HUES6 (cell line): ENCODE measurements at regions not wholly inside any gene's neighbourhood (a gene's known extent, or its start where the extent isn't known, plus 50 kb on each side); places are given as distances from the start of the nearest gene placed in this dataset.
"Not testable (repeated sequence)": the region's sequence is repeated elsewhere in the genome, so short reads cannot be mapped to it uniquely, and the experiment has no call there.

Source experiments
- H3K27ac ChIP-seq: 2 replicates; pipeline ENCODE4 v1.7.0; 2013; ENCODE audit warnings: low read depth, mild to moderate bottlenecking, low read length, inconsistent platforms
- H3K27me3 ChIP-seq: 2 replicates; pipeline ENCODE4 v1.6.1; 2013; ENCODE audit warnings: low read length; ENCODE audit not compliant: control insufficient read depth, insufficient read depth
- H3K36me3 ChIP-seq: 2 replicates; pipeline ENCODE4 v1.6.1; 2013; ENCODE audit warnings: low read length; ENCODE audit not compliant: control insufficient read depth, insufficient read depth
- H3K4me1 ChIP-seq: 2 replicates; pipeline ENCODE4 v1.6.1; 2013; ENCODE audit warnings: low read length; ENCODE audit not compliant: control insufficient read depth, insufficient read depth
- H3K4me3 ChIP-seq: 2 replicates; pipeline ENCODE4 v1.5.1; 2013; ENCODE audit warnings: low read depth, low read length
- H3K9ac ChIP-seq: one replicate; pipeline ENCODE4 v1.6.1; 2013; ENCODE audit warnings: mild to moderate bottlenecking, low read length
- H3K9me3 ChIP-seq: 2 replicates; pipeline ENCODE4 v1.6.1; 2013; ENCODE audit warnings: low read depth, low read length; ENCODE audit not compliant: control insufficient read depth, insufficient read depth

GRCh38 chr6:19552076-19552475 is 285.1 kb upstream of the ID4 start:
- H3K9ac ChIP-seq, result no peak overlapping the region
- no peaks in the 10 kb centered on the region for H3K36me3 ChIP-seq
- no peaks in the 10 kb centered on the region for H3K9me3 ChIP-seq
- H3K4me1 ChIP-seq, result no peaks in the 10 kb centered on the region
- H3K27ac ChIP-seq, result no peak overlapping the region
- no peaks in the 10 kb centered on the region for H3K27me3 ChIP-seq
- H3K4me3 ChIP-seq, result no peak overlapping the region

GRCh38 chr6:19552588-19552987 is 284.6 kb upstream of the ID4 start:
- no peaks in the 10 kb centered on the region for H3K4me1 ChIP-seq
- no peak overlapping the region for H3K27ac ChIP-seq
- H3K36me3 ChIP-seq, result no peaks in the 10 kb centered on the region
- no peak overlapping the region for H3K4me3 ChIP-seq
- no peaks in the 10 kb centered on the region for H3K9me3 ChIP-seq
- H3K27me3 ChIP-seq, result no peaks in the 10 kb centered on the region
- H3K9ac ChIP-seq, result no peak overlapping the region

GRCh38 chr6:19554356-19555225 is 282.6 kb upstream of the ID4 start:
- Histone ChIP-seq H3K9ac (no peak overlapping the region), H3K36me3 (no peaks in the 10 kb centered on the region), H3K4me3 (no peak overlapping the region), H3K27ac (no peak overlapping the region), H3K4me1 (no peaks in the 10 kb centered on the region), H3K27me3 (no peaks in the 10 kb centered on the region), H3K9me3 (no peaks in the 10 kb centered on the region)

- Histone ChIP-seq H3K4me3 (no peak overlapping the region), H3K27me3 (no peaks in the 10 kb centered on the region), H3K27ac (no peak overlapping the region)
These were observed 280.0 kb upstream of the ID4 start for GRCh38 chr6:19557191-19557590.

GRCh38 chr6:19558201-19558600 is 279.0 kb upstream of the ID4 start:
- no peaks in the 10 kb centered on the region for H3K27me3 ChIP-seq
- no peak overlapping the region for H3K27ac ChIP-seq

More at GRCh38 chr6:19557191-19557590, 280.0 kb upstream of the ID4 start:
- H3K4me1 ChIP-seq, result no peaks in the 10 kb centered on the region
- no peak overlapping the region for H3K9ac ChIP-seq
- H3K36me3 ChIP-seq, result no peaks in the 10 kb centered on the region
- no peaks in the 10 kb centered on the region for H3K9me3 ChIP-seq

GRCh38 chr6:19558934-19559333 is 278.2 kb upstream of the ID4 start:
- H3K27me3 ChIP-seq, result no peaks in the 10 kb centered on the region
- no peaks in the 10 kb centered on the region for H3K36me3 ChIP-seq
- no peak overlapping the region for H3K4me3 ChIP-seq
- no peaks in the 10 kb centered on the region for H3K4me1 ChIP-seq
- H3K9ac ChIP-seq, result no peak overlapping the region
- no peak overlapping the region for H3K27ac ChIP-seq
- H3K9me3 ChIP-seq, result no peaks in the 10 kb centered on the region

More at GRCh38 chr6:19558201-19558600, 279.0 kb upstream of the ID4 start:
- Histone ChIP-seq H3K4me3 (no peak overlapping the region), H3K4me1 (no peaks in the 10 kb centered on the region), H3K36me3 (no peaks in the 10 kb centered on the region), H3K9me3 (no peaks in the 10 kb centered on the region), H3K9ac (no peak overlapping the region)

GRCh38 chr6:19562468-19562867 is 274.7 kb upstream of the ID4 start:
- H3K27ac ChIP-seq, result no peak overlapping the region
- H3K9ac ChIP-seq, result no peak overlapping the region
- no peaks in the 10 kb centered on the region for H3K36me3 ChIP-seq
- H3K9me3 ChIP-seq, result no peaks in the 10 kb centered on the region
- no peaks in the 10 kb centered on the region for H3K27me3 ChIP-seq
- H3K4me3 ChIP-seq, result no peak overlapping the region
- no peaks in the 10 kb centered on the region for H3K4me1 ChIP-seq

GRCh38 chr6:19569563-19569962 is 267.6 kb upstream of the ID4 start:
- H3K4me1 ChIP-seq, result no peaks in the 10 kb centered on the region
- no peak overlapping the region for H3K9ac ChIP-seq
- no peaks in the 10 kb centered on the region for H3K27me3 ChIP-seq
- H3K9me3 ChIP-seq, result no peaks in the 10 kb centered on the region
- no peak overlapping the region for H3K27ac ChIP-seq
- H3K36me3 ChIP-seq, result no peaks in the 10 kb centered on the region
- H3K4me3 ChIP-seq, result no peak overlapping the region

- H3K27ac ChIP-seq, result no peak overlapping the region
- H3K36me3 ChIP-seq, result no peaks in the 10 kb centered on the region
- no peaks in the 10 kb centered on the region for H3K9me3 ChIP-seq
- H3K27me3 ChIP-seq, result no peaks in the 10 kb centered on the region
- H3K4me3 ChIP-seq, result no peak overlapping the region
- H3K9ac ChIP-seq, result no peak overlapping the region
- no peaks in the 10 kb centered on the region for H3K4me1 ChIP-seq
These were observed 266.0 kb upstream of the ID4 start for GRCh38 chr6:19571176-19571575.

- H3K9me3 ChIP-seq, result peaks cover 3% of the 10 kb centered on the region; the same call in 1 of the 2 replicates
- no peaks in the 10 kb centered on the region for H3K4me1 ChIP-seq
- H3K4me3 ChIP-seq, result no peak overlapping the region
- H3K9ac ChIP-seq, result no peak overlapping the region
- H3K36me3 ChIP-seq, result no peaks in the 10 kb centered on the region
- no peaks in the 10 kb centered on the region for H3K27me3 ChIP-seq
- no peak overlapping the region for H3K27ac ChIP-seq
These were observed 258.7 kb upstream of the ID4 start for GRCh38 chr6:19578481-19578880.

- not testable (repeated sequence) for H3K9me3 ChIP-seq
These were observed 253.0 kb upstream of the ID4 start for GRCh38 chr6:19584207-19584606.

More at GRCh38 chr6:19584207-19584606, 253.0 kb upstream of the ID4 start:
- H3K27ac ChIP-seq, H3K36me3 ChIP-seq, H3K27me3 ChIP-seq, H3K4me3 ChIP-seq, H3K9ac ChIP-seq, H3K4me1 ChIP-seq: not testable (repeated sequence)
